IMR-90 (cell line): ENCODE measurements at regions not wholly inside any gene's neighbourhood (a gene's known extent, or its start where the extent isn't known, plus 50 kb on each side); places are given as distances from the start of the nearest gene placed in this dataset.

Experiments used
- ATAC-seq: fragments of 200-7000 bp; cut with Tn5 transposase; 2 replicates; pipeline ENCODE4 v1.9.1; 2020; ENCODE audit warnings: low read depth, mild to moderate bottlenecking, moderate library complexity
- BruUV-seq: library from RNA; stranded (reverse); fragments of 400-500 nt; replicated peaks from 2 replicates; lab custom pipeline; 2021; lab: Mats Ljungman, UMichigan
- CTCF ChIA-PET: fragments of 300-600 bp; formaldehyde crosslinking; extraction: SDS; loops from one replicate; lab custom pipeline; 2021; ENCODE audit warnings: antibody characterized with exemption; lab: Yijun Ruan, JAX
- POLR2A ChIA-PET: fragments of 300-600 bp; sonication (Branson Sonifier 250); formaldehyde crosslinking; loops from one replicate; lab custom pipeline; 2022; ENCODE audit warnings: antibody characterized with exemption; ENCODE audit not compliant: unreplicated experiment; lab: Charles Lee
- DNase-seq: peaks from one replicate; pipeline ENCODE4 v3.0.0; 2013
- H2AFZ ChIP-seq: replicated peaks from 2 replicates; pipeline ENCODE3; 2013; ENCODE audit warnings: low read length, mild to moderate bottlenecking; ENCODE audit not compliant: poor library complexity
- H2AK5ac ChIP-seq: 2 replicates; pipeline ENCODE4 v1.6.1; 2013; ENCODE audit warnings: low read depth, low read length, inconsistent platforms
- H2AK9ac ChIP-seq: replicated peaks from 2 replicates; pipeline ENCODE3; 2013; ENCODE audit warnings: mild to moderate bottlenecking, low read depth, low read length, moderate library complexity; ENCODE audit not compliant: poor library complexity
- H2BK120ac ChIP-seq: 2 replicates; pipeline ENCODE4 v1.6.1; 2013; ENCODE audit warnings: low read depth, low read length, inconsistent platforms
- H2BK15ac ChIP-seq: 3 replicates; pipeline ENCODE4 v1.6.1; 2013; ENCODE audit warnings: low read depth, low read length, inconsistent platforms
- H2BK20ac ChIP-seq: 2 replicates; pipeline ENCODE4 v1.6.1; 2013; ENCODE audit warnings: low read depth, mild to moderate bottlenecking, inconsistent platforms, low read length, moderate library complexity
- H2BK5ac ChIP-seq: 2 replicates; pipeline ENCODE4 v1.6.1; 2013; ENCODE audit warnings: mild to moderate bottlenecking, low read depth, low read length, inconsistent platforms; ENCODE audit not compliant: poor library complexity, severe bottlenecking
- H3K14ac ChIP-seq: replicated peaks from 2 replicates; pipeline ENCODE4 v1.6.1; 2013; ENCODE audit warnings: low read depth, low read length, inconsistent platforms
- H3K18ac ChIP-seq: 2 replicates; pipeline ENCODE4 v1.6.1; 2013; ENCODE audit warnings: low read depth, low read length, control low read depth
- H3K23ac ChIP-seq: 2 replicates; pipeline ENCODE4 v1.6.1; 2013; ENCODE audit warnings: low read depth, low read length, inconsistent platforms
- H3K27ac ChIP-seq: 2 replicates; pipeline ENCODE4 v1.5.1; 2013; ENCODE audit warnings: mild to moderate bottlenecking, control low read depth, low read length; ENCODE audit not compliant: insufficient read depth
- H3K27me3 ChIP-seq: 2 replicates; pipeline ENCODE4 v1.6.1; 2013; ENCODE audit warnings: low read length; ENCODE audit not compliant: control insufficient read depth, insufficient read depth
- H3K36me3 ChIP-seq: 2 replicates; pipeline ENCODE4 v1.6.1; 2013; ENCODE audit warnings: low read length, mixed read lengths; ENCODE audit not compliant: control insufficient read depth, insufficient read depth
- H3K4ac ChIP-seq: 2 replicates; pipeline ENCODE4 v1.6.1; 2013; ENCODE audit warnings: low read depth, low read length, inconsistent platforms
- H3K4me1 ChIP-seq: 2 replicates; pipeline ENCODE4 v1.6.1; 2013; ENCODE audit warnings: low read length, mixed read lengths; ENCODE audit not compliant: control insufficient read depth, insufficient read depth
- H3K4me2 ChIP-seq: 2 replicates; pipeline ENCODE4 v1.6.1; 2013; ENCODE audit warnings: low read depth, mild to moderate bottlenecking, control low read depth, low read length, moderate library complexity
- H3K4me3 ChIP-seq: 2 replicates; pipeline ENCODE4 v1.5.1; 2013; ENCODE audit warnings: low read depth, mild to moderate bottlenecking, control low read depth, low read length, moderate library complexity; ENCODE audit not compliant: insufficient read depth
- H3K56ac ChIP-seq: 2 replicates; pipeline ENCODE4 v1.6.1; 2013; ENCODE audit warnings: low read length, inconsistent platforms; ENCODE audit not compliant: insufficient read depth; ENCODE audit errors: extremely low read depth
- H3K79me1 ChIP-seq, 2 experiments: 2 replicates each; pipeline ENCODE4 v1.6.1; 2013; ENCODE audit warnings: low read length in 2 of 2, inconsistent platforms in 1 of 2, low read depth in 1 of 2
- H3K9ac ChIP-seq: 2 replicates; pipeline ENCODE4 v1.6.1; 2013; ENCODE audit warnings: low read depth, low read length, control low read depth
- H3K9me1 ChIP-seq: 2 replicates; pipeline ENCODE4 v1.6.1; 2013; ENCODE audit warnings: low read length, inconsistent platforms; ENCODE audit not compliant: insufficient read depth
- H3K9me3 ChIP-seq: 2 replicates; pipeline ENCODE4 v1.6.1; 2013; ENCODE audit warnings: low read length; ENCODE audit not compliant: control insufficient read depth, insufficient read depth
- H4K20me1 ChIP-seq: 2 replicates; pipeline ENCODE4 v1.6.1; 2013; ENCODE audit warnings: low read length, inconsistent platforms; ENCODE audit not compliant: insufficient read depth
- H4K5ac ChIP-seq: 2 replicates; pipeline ENCODE4 v1.6.1; 2013; ENCODE audit warnings: mild to moderate bottlenecking, low read depth, low read length, control low read depth
- H4K8ac ChIP-seq, 2 experiments: 2 replicates each; pipeline ENCODE4 v1.6.1; 2013; ENCODE audit warnings: low read depth in 2 of 2, low read length in 2 of 2, control low read depth in 1 of 2, inconsistent platforms in 1 of 2
- H4K91ac ChIP-seq: 2 replicates; pipeline ENCODE4 v1.6.1; 2013; ENCODE audit warnings: low read depth, low read length, inconsistent platforms; ENCODE audit not compliant: insufficient read depth
- CEBPB ChIP-seq: IDR thresholded peaks from 2 replicates; pipeline ENCODE4 v1.6.1; 2012; ENCODE audit warnings: low read depth, low read length, improper control_type of control experiment
- CHD1 ChIP-seq: IDR thresholded peaks from 2 replicates; pipeline ENCODE4 v1.6.1; 2012; ENCODE audit warnings: low read depth, low read length, improper control_type of control experiment
- CTCF ChIP-seq: conservative IDR thresholded peaks from 2 replicates; pipeline ENCODE4 v1.5.1; 2012; ENCODE audit warnings: mild to moderate bottlenecking, low read depth, low read length, improper control_type of control experiment
- MAFK ChIP-seq: IDR thresholded peaks from 2 replicates; pipeline ENCODE4 v1.6.1; 2012; ENCODE audit warnings: low read depth, low read length, improper control_type of control experiment
- MAZ ChIP-seq: IDR thresholded peaks from 2 replicates; pipeline ENCODE4 v1.6.1; 2012; ENCODE audit warnings: low read depth, mild to moderate bottlenecking, low read length, improper control_type of control experiment, moderate library complexity, borderline replicate concordance
- MXI1 ChIP-seq: IDR thresholded peaks from 2 replicates; pipeline ENCODE4 v1.6.1; 2012; ENCODE audit warnings: low read depth, mild to moderate bottlenecking, low read length, moderate library complexity, borderline replicate concordance
- NFE2L2 ChIP-seq: fragments of 150-350 bp; IDR thresholded peaks from 2 replicates; pipeline ENCODE4 v1.6.1; 2016; ENCODE audit warnings: low read depth, mild to moderate bottlenecking, low read length
- POLR2A ChIP-seq: IDR thresholded peaks from 2 replicates; pipeline ENCODE4 v1.6.1; 2012; ENCODE audit warnings: mild to moderate bottlenecking, low read depth, low read length
- RAD21 ChIP-seq: IDR thresholded peaks from 2 replicates; pipeline ENCODE4 v1.6.1; 2012; ENCODE audit warnings: low read length, improper control_type of control experiment
- RCOR1 ChIP-seq: IDR thresholded peaks from 2 replicates; pipeline ENCODE4 v1.6.1; 2012; ENCODE audit warnings: mild to moderate bottlenecking, low read length, improper control_type of control experiment; ENCODE audit not compliant: insufficient replicate concordance
- RFX5 ChIP-seq: IDR thresholded peaks from 2 replicates; pipeline ENCODE4 v1.8.0; 2012; ENCODE audit warnings: low read depth, mild to moderate bottlenecking, low read length, moderate library complexity
- SMC3 ChIP-seq: fragments of 150-350 bp; IDR thresholded peaks from 2 replicates; pipeline ENCODE4 v1.6.1; 2016; ENCODE audit warnings: low read depth, mild to moderate bottlenecking, antibody characterized with exemption, low read length, moderate library complexity
- USF2 ChIP-seq: fragments of 150-350 bp; IDR thresholded peaks from 2 replicates; pipeline ENCODE4 v1.6.1; 2017; ENCODE audit warnings: mild to moderate bottlenecking, antibody characterized with exemption, low read length, low read depth
- WGBS, 2 experiments: methylation state at CpG; one replicate each; pipeline versions ENCODE4 v1.1.5 to v1.1.7; 2013; ENCODE audit warnings: missing lambda C conversion rate in 2 of 2; ENCODE audit not compliant: insufficient read length in 1 of 2; ENCODE audit errors: extremely low coverage in 2 of 2; 5-methylcytosine and 5-hydroxymethylcytosine counted together
- dilution Hi-C: fragments of 300-500 bp; cut with HindIII; formaldehyde crosslinking; loops from one replicate; pipeline ENCODE4 v1.14.3; 2018; ENCODE audit warnings: low sequenced_read_pairs; ENCODE audit not compliant: unreplicated experiment
- in situ Hi-C: fragments of 300-500 bp; cut with MboI; formaldehyde crosslinking; loops from 3 replicates; pipeline ENCODE4 v1.14.3; 2019; ENCODE audit warnings: low sequenced_read_pairs, inconsistent platforms, mixed read lengths
- intact Hi-C: fragments of 100-400 bp; cut with micrococcal nuclease; formaldehyde crosslinking; loops from 2 replicates; pipeline ENCODE4 v1.10.0; 2022
- TF ChIP-seq, protein P1 (sequence below): fragments of 150-350 bp; IDR thresholded peaks from 2 replicates; pipeline ENCODE4 v1.6.1; 2016; ENCODE audit warnings: low read depth, mild to moderate bottlenecking, low read length, moderate library complexity, borderline replicate concordance

GRCh38 chr6:100184473-100184872 is 190.4 kb upstream of the MCHR2 start:
- no peak overlapping the region for H4K91ac ChIP-seq
- dilution Hi-C loops (no loop called here), intact Hi-C loops (no loop called here), in situ Hi-C loops (no loop called here)
- WGBS, 2 experiments, result no CpG with 5 or more reads among the region's 3 CpGs
- no peak overlapping the region for H3K18ac ChIP-seq
- no peak overlapping the region for H2BK15ac ChIP-seq
- H3K9ac ChIP-seq, result no peak overlapping the region
- H3K9me1 ChIP-seq, result no peaks in the 10 kb centered on the region; the same call in 1 of the 2 replicates
- H3K4me2 ChIP-seq, result no peak overlapping the region
- TF ChIP-seq RCOR1 (no peak), MAZ (no peak), RAD21 (no peak), USF2 (no peak), POLR2A (no peak), RFX5 (no peak), CHD1 (no peak), MXI1 (no peak), CTCF (no peak), CEBPB (no peak), SMC3 (no peak), NFE2L2 (no peak), MAFK (no peak)
- TF ChIP-seq, protein P1, sequence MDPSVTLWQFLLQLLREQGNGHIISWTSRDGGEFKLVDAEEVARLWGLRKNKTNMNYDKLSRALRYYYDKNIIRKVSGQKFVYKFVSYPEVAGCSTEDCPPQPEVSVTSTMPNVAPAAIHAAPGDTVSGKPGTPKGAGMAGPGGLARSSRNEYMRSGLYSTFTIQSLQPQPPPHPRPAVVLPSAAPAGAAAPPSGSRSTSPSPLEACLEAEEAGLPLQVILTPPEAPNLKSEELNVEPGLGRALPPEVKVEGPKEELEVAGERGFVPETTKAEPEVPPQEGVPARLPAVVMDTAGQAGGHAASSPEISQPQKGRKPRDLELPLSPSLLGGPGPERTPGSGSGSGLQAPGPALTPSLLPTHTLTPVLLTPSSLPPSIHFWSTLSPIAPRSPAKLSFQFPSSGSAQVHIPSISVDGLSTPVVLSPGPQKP, result no peak
- peaks cover 2% of the 10 kb centered on the region; the same call in 1 of the 2 replicates for H3K4me1 ChIP-seq
- H3K4ac ChIP-seq, result no peak overlapping the region
- ChIA-PET POLR2A (no interaction called here), CTCF (no interaction called here)
- no peak overlapping the region for H2AFZ ChIP-seq
- DNase-seq, result no peak
- H2BK5ac ChIP-seq, result no peak overlapping the region
- 0 out of 2 replicates have a peak overlapping the region, but pooled peaks have one; percentile 1 for H2AK5ac ChIP-seq
- no TSS peak for BruUV-seq
- no peak overlapping the region for H4K8ac ChIP-seq
- no peak overlapping the region for H4K5ac ChIP-seq
- H3K4me3 ChIP-seq, result no peak overlapping the region
- H3K79me1 ChIP-seq, result no peaks in the 10 kb centered on the region
- H3K27ac ChIP-seq, result no peak overlapping the region
- ATAC-seq, result no peak
- no peaks in the 10 kb centered on the region for H3K9me3 ChIP-seq
- H2BK120ac ChIP-seq, result no peak overlapping the region
- no peaks in the 10 kb centered on the region for H4K20me1 ChIP-seq
- no peak overlapping the region for H3K56ac ChIP-seq
- no peak overlapping the region for H2BK20ac ChIP-seq
- H2AK9ac ChIP-seq, result no peak overlapping the region
- H3K27me3 ChIP-seq, result peaks cover 2% of the 10 kb centered on the region; the same call in 1 of the 2 replicates
- H3K23ac ChIP-seq, result no peak overlapping the region
- H3K36me3 ChIP-seq, result no peaks in the 10 kb centered on the region
- H3K14ac ChIP-seq, result no peak overlapping the region
